Cardiac muscle cell (in vitro differentiated cells and primary cell): ENCODE measurements at regions not wholly inside any gene's neighbourhood (a gene's known extent, or its start where the extent isn't known, plus 50 kb on each side); places are given as distances from the start of the nearest gene placed in this dataset.
A peak's percentile ranks its signal among the peaks of the same experiment; 100 is the strongest.

Source experiments
- DNase-seq, 2 donors: peaks; one replicate each; pipeline versions ENCODE4 v3.0.0 to v3.0.0-alpha.2; 2010 to 2017; ENCODE audit warnings: low read depth in 1 of 2, low spot score in 1 of 2
- H3K27ac ChIP-seq: fragments of 200-600 bp; sonication (generic); 2 replicates; pipeline ENCODE4 v1.5.1; 2016
- H3K27me3 ChIP-seq: fragments of 200-600 bp; sonication (generic); 2 replicates; pipeline ENCODE4 v1.6.0; 2016; ENCODE audit warnings: control low read depth
- H3K36me3 ChIP-seq: fragments of 200-600 bp; sonication (generic); 2 replicates; pipeline ENCODE4 v1.5.1; 2016; ENCODE audit warnings: control low read depth
- H3K4me1 ChIP-seq: fragments of 200-600 bp; sonication (generic); 2 replicates; pipeline ENCODE4 v1.8.1; 2017; ENCODE audit warnings: low read depth, mild to moderate bottlenecking, mixed run types
- H3K4me3 ChIP-seq: fragments of 200-600 bp; sonication (generic); 2 replicates; pipeline ENCODE4 v1.5.1; 2016; ENCODE audit warnings: mild to moderate bottlenecking
- H3K9me3 ChIP-seq: fragments of 200-600 bp; sonication (generic); 2 replicates; pipeline ENCODE4 v1.5.1; 2017; ENCODE audit warnings: low read depth, mild to moderate bottlenecking, control low read depth
- CTCF ChIP-seq: IDR thresholded peaks from 2 replicates; pipeline ENCODE4 v1.5.1; 2012; ENCODE audit warnings: low read depth, mild to moderate bottlenecking, low read length

GRCh38 chr12:92487138-92487485 is 215.7 kb upstream of the PLEKHG7 start:
- no peaks in the 10 kb centered on the region for H3K27me3 ChIP-seq
- H3K27ac ChIP-seq, result no peak overlapping the region
- no peaks in the 10 kb centered on the region for H3K9me3 ChIP-seq
- H3K36me3 ChIP-seq, result no peaks in the 10 kb centered on the region
- peaks cover 6% of the 10 kb centered on the region for H3K4me1 ChIP-seq
- no peak for DNase-seq
- no peak for TF ChIP-seq CTCF
- no peak overlapping the region for H3K4me3 ChIP-seq

GRCh38 chr12:92486443-92487137 is 216.2 kb upstream of the PLEKHG7 start:
- H3K27ac ChIP-seq, result no peak overlapping the region

GRCh38 chr12:92485351-92486348 is 217.1 kb upstream of the PLEKHG7 start:
- DNase-seq, result peak in 1 of 2 donors; percentile 20
- H3K27me3 ChIP-seq, result no peaks in the 10 kb centered on the region
- peaks cover 6% of the 10 kb centered on the region for H3K4me1 ChIP-seq
- H3K27ac ChIP-seq, result no peak overlapping the region
- no peaks in the 10 kb centered on the region for H3K36me3 ChIP-seq
- no peak overlapping the region for H3K4me3 ChIP-seq
- no peak for TF ChIP-seq CTCF
- H3K9me3 ChIP-seq, result no peaks in the 10 kb centered on the region

More at GRCh38 chr12:92486443-92487137, 216.2 kb upstream of the PLEKHG7 start:
- no peak for TF ChIP-seq CTCF
- Histone ChIP-seq H3K4me3 (no peak overlapping the region), H3K9me3 (no peaks in the 10 kb centered on the region), H3K4me1 (peaks cover 6% of the 10 kb centered on the region), H3K27me3 (no peaks in the 10 kb centered on the region), H3K36me3 (no peaks in the 10 kb centered on the region)
- no peak for DNase-seq

GRCh38 chr12:92482599-92482998 is 220.2 kb upstream of the PLEKHG7 start:
- H3K4me1 ChIP-seq, result peaks cover 6% of the 10 kb centered on the region
- no peak overlapping the region for H3K4me3 ChIP-seq
- no peaks in the 10 kb centered on the region for H3K9me3 ChIP-seq
- DNase-seq, result no peak
- no peak for TF ChIP-seq CTCF
- no peaks in the 10 kb centered on the region for H3K27me3 ChIP-seq
- no peaks in the 10 kb centered on the region for H3K36me3 ChIP-seq
- no peak overlapping the region for H3K27ac ChIP-seq

GRCh38 chr12:92481066-92481465 is 221.7 kb upstream of the PLEKHG7 start:
- Histone ChIP-seq H3K9me3 (no peaks in the 10 kb centered on the region), H3K4me3 (no peak overlapping the region), H3K4me1 (no peaks in the 10 kb centered on the region), H3K27me3 (no peaks in the 10 kb centered on the region), H3K36me3 (no peaks in the 10 kb centered on the region), H3K27ac (no peak overlapping the region)
- DNase-seq, result no peak
- TF ChIP-seq CTCF, result no peak
